ENCODE measurements at regions not wholly inside any gene's neighbourhood (a gene's known extent, or its start where the extent isn't known, plus 50 kb on each side); places are given as distances from the start of the nearest gene placed in this dataset.

DNA sequence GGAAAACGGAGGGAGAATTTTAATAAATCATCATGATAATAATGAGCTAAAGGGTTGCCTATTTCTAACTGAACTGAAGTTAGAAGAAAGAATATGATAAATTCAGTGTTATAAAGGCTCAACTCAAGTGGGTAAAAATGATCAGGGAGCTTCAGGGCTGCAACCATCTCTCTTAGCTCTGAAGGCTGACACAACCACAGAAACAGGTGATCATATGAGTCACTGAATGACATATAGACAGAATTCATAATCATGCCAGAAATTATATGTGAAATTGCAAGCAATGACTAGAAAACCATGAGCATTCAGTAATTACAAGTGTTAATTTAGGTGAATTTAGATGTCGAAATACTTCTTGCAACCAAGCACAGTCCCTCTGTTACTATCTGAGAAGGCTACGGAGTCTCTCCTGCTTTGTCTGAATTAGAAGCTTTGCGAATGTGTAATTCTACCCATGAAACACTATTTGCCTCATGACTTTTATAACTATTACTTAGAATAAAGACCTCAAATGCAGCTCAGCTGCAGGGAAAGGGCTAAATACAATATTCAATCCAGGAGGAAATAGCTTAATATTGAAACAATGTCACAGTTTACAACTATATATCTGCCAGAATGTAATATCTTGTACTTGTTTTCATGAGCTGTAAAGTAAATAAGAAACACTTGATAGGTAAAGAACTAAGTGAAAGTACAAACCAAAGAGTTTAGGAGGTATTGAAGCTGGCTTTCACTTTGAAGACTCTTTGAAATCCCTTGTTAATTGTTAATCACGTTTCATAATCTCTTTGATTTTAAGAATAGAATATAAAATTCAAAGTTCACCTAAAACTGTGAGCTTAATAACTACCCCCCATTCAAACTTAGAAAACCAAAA, 1972.6 kb downstream of the ARAP2 start:
- TF ChIP-seq CTCF (IDR thresholded peaks at IDR 0.05), result no peak
- H3K4me3 ChIP-seq (ENCODE audit: low read length), result no peak overlapping the region
- H3K27me3 ChIP-seq (ENCODE audit: control insufficient read depth, insufficient read depth, low read length), result no peaks in the 10 kb centered on the region
- no peaks in the 10 kb centered on the region for H3K36me3 Mint-ChIP-seq
- H3K4me1 ChIP-seq (ENCODE audit: control insufficient read depth, insufficient read depth, low read length), result no peaks in the 10 kb centered on the region
- no peaks in the 10 kb centered on the region for H3K27me3 Mint-ChIP-seq (ENCODE audit: low read depth in 2 of 2)
- ATAC-seq (no peak), DNase-seq (no peak)
- WGBS (ENCODE audit: insufficient coverage), result 93% methylated on average over 4 of the region's 5 CpGs
- H3K9me3 ChIP-seq (ENCODE audit: control insufficient read depth, insufficient read depth, low read length), result no peaks in the 10 kb centered on the region
- no peak overlapping the region for H3K27ac Mint-ChIP-seq
- no peaks in the 10 kb centered on the region for H3K36me3 ChIP-seq (ENCODE audit: control insufficient read depth, insufficient read depth, low read length)
- H3K4me3 Mint-ChIP-seq, result no peak overlapping the region
- H3K9me3 Mint-ChIP-seq, result peaks cover 7 to 12% of the 10 kb centered on the region in 2 donors
- no peaks in the 10 kb centered on the region for H3K4me1 Mint-ChIP-seq
- intact Hi-C loops (cut with micrococcal nuclease), result no loop called here
- no peak overlapping the region for H3K27ac ChIP-seq (ENCODE audit: low read length)

- Histone ChIP-seq H3K27ac (ENCODE audit: low read length) (no peak overlapping the region), H3K4me1 (ENCODE audit: control insufficient read depth, insufficient read depth, low read length) (no peaks in the 10 kb centered on the region), H3K9me3 (ENCODE audit: control insufficient read depth, insufficient read depth, low read length) (peaks cover 8% of the 10 kb centered on the region), H3K27me3 (ENCODE audit: control insufficient read depth, insufficient read depth, low read length) (no peaks in the 10 kb centered on the region), H3K36me3 (ENCODE audit: control insufficient read depth, insufficient read depth, low read length) (no peaks in the 10 kb centered on the region), H3K4me3 (ENCODE audit: low read length) (no peak overlapping the region)
- Mint-ChIP-seq H3K4me1 (no peaks in the 10 kb centered on the region), H3K36me3 (no peaks in the 10 kb centered on the region), H3K4me3 (no peak overlapping the region), H3K27me3 (ENCODE audit: low read depth in 2 of 2) (no peaks in the 10 kb centered on the region), H3K27ac (no peak overlapping the region), H3K9me3 (peaks cover 7 to 17% of the 10 kb centered on the region in 2 donors)
- ATAC-seq (no peak), DNase-seq (no peak)
- intact Hi-C loops (cut with micrococcal nuclease), result no loop called here
- TF ChIP-seq CTCF (IDR thresholded peaks at IDR 0.05), result no peak
Measured at GRCh38 chr4:34279011-34279410, 1965.3 kb downstream of the ARAP2 start.

DNA sequence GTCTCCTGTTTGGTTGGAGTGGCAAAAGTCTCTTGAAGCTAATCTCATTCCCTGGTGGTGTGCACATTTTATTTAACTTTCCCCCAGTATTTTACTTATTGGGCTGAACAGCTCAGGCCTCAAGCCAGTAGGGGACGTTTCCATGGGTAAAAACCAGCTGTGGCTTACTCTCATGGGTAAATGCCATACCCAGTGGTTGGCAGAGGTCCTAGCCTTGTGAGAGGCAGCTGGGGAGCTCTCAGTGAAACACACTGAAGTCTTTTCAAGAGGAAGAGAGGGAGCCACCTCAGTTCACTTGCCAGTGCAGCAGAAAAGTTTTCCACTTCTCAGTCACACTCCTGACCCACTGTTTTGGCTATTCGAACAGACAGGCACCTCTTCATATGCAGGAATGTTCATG, 1964.2 kb downstream of the ARAP2 start:
- ATAC-seq, result no peak
- intact Hi-C loops (cut with micrococcal nuclease), result no loop called here
- Mint-ChIP-seq H3K4me3 (no peak overlapping the region), H3K27me3 (ENCODE audit: low read depth in 2 of 2) (no peaks in the 10 kb centered on the region), H3K4me1 (no peaks in the 10 kb centered on the region), H3K27ac (no peak overlapping the region), H3K36me3 (no peaks in the 10 kb centered on the region), H3K9me3 (peaks cover 7 to 14% of the 10 kb centered on the region in 2 donors)
- no peak for DNase-seq
- H3K27me3 ChIP-seq (ENCODE audit: control insufficient read depth, insufficient read depth, low read length), result no peaks in the 10 kb centered on the region
- 64% methylated on average over 2 of the region's 2 CpGs for WGBS (ENCODE audit: insufficient coverage)
- peaks cover 8% of the 10 kb centered on the region for H3K9me3 ChIP-seq (ENCODE audit: control insufficient read depth, insufficient read depth, low read length)
- no peak overlapping the region for H3K27ac ChIP-seq (ENCODE audit: low read length)
- no peaks in the 10 kb centered on the region for H3K36me3 ChIP-seq (ENCODE audit: control insufficient read depth, insufficient read depth, low read length)
- TF ChIP-seq CTCF (IDR thresholded peaks at IDR 0.05), result no peak
- H3K4me1 ChIP-seq (ENCODE audit: control insufficient read depth, insufficient read depth, low read length), result no peaks in the 10 kb centered on the region
- H3K4me3 ChIP-seq (ENCODE audit: low read length), result no peak overlapping the region

- Histone ChIP-seq H3K27ac (ENCODE audit: low read length) (no peak overlapping the region), H3K36me3 (ENCODE audit: control insufficient read depth, insufficient read depth, low read length) (no peaks in the 10 kb centered on the region), H3K4me3 (ENCODE audit: low read length) (no peak overlapping the region), H3K9me3 (ENCODE audit: control insufficient read depth, insufficient read depth, low read length) (peaks cover 8% of the 10 kb centered on the region), H3K27me3 (ENCODE audit: control insufficient read depth, insufficient read depth, low read length) (no peaks in the 10 kb centered on the region), H3K4me1 (ENCODE audit: control insufficient read depth, insufficient read depth, low read length) (no peaks in the 10 kb centered on the region)
- H3K27ac Mint-ChIP-seq, result no peak overlapping the region
- no peak for TF ChIP-seq CTCF (IDR thresholded peaks at IDR 0.05)
- H3K27me3 Mint-ChIP-seq (ENCODE audit: low read depth in 2 of 2), result no peaks in the 10 kb centered on the region
- no peaks in the 10 kb centered on the region for H3K36me3 Mint-ChIP-seq
- no peak overlapping the region for H3K4me3 Mint-ChIP-seq
- intact Hi-C loops (cut with micrococcal nuclease), result no loop called here
- no peak for DNase-seq
- no peaks in the 10 kb centered on the region for H3K4me1 Mint-ChIP-seq
- no peak for ATAC-seq
- 94% methylated on average over 3 of the region's 5 CpGs for WGBS (ENCODE audit: insufficient coverage)
- H3K9me3 Mint-ChIP-seq, result peaks cover 7 to 16% of the 10 kb centered on the region in 2 donors
Measured at GRCh38 chr4:34281826-34282225, 1962.5 kb downstream of the ARAP2 start.

Measured in natural killer cell (primary cell).